T-cell (primary cell): ENCODE measurements at regions not wholly inside any gene's neighbourhood (a gene's known extent, or its start where the extent isn't known, plus 50 kb on each side); places are given as distances from the start of the nearest gene placed in this dataset.

ENCODE experiments used
- ATAC-seq, 4 experiments: fragments of 200-7000 bp in 3 of 4; fragments of 150-1000 bp in 1 of 4; cut with Tn5 transposase; replicated peaks in 1 of 4; 1 replicate in 3 of 4; 2 replicates in 1 of 4; pipeline ENCODE4 v1.10.0; 2021; ENCODE audit warnings: moderate library complexity in 3 of 4, mild to moderate bottlenecking in 2 of 4, moderate number of reproducible peaks in 1 of 4
- CTCF ChIA-PET, 2 donors: fragments of 300-600 bp; sonication (Branson Sonifier 250); formaldehyde crosslinking; loops; one replicate each; lab custom pipeline; 2022; ENCODE audit warnings: antibody characterized with exemption in 2 of 2; lab: Charles Lee
- POLR2A ChIA-PET, 2 donors: fragments of 300-600 bp; sonication (Branson Sonifier 250); formaldehyde crosslinking; loops; one replicate each; lab custom pipeline; 2022; ENCODE audit warnings: antibody characterized with exemption in 2 of 2; lab: Charles Lee
- DNase-seq, 35 experiments: peaks; one replicate each; pipeline versions ENCODE4 v3.0.0 to v3.0.0-alpha.2; 2013 to 2023
- H3K27ac ChIP-seq: one replicate; pipeline ENCODE4 v1.5.1; 2013; ENCODE audit warnings: low read length
- H3K27me3 ChIP-seq, 2 experiments: replicated peaks in 1 of 2; 1 replicate in 1 of 2; 2 replicates in 1 of 2; pipeline versions ENCODE4 v1.6.1 to v1.7.0; 2013; ENCODE audit warnings: low read length in 1 of 2, mixed read lengths in 1 of 2; ENCODE audit not compliant: control insufficient read depth in 2 of 2, insufficient read depth in 2 of 2; ENCODE audit errors: extremely low read depth in 1 of 2
- H3K36me3 ChIP-seq, 2 donors: 1 replicate in 1 of 2; 2 replicates in 1 of 2; pipeline versions ENCODE4 v1.6.1 to v1.7.0; 2013; ENCODE audit warnings: low read length in 1 of 2; ENCODE audit not compliant: control insufficient read depth in 2 of 2, insufficient read depth in 1 of 2; ENCODE audit errors: extremely low read depth in 1 of 2
- H3K4me1 ChIP-seq, 2 experiments: 1 replicate in 1 of 2; 2 replicates in 1 of 2; pipeline versions ENCODE4 v1.6.1 to v1.7.0; 2013; ENCODE audit warnings: low read length in 2 of 2, mixed read lengths in 1 of 2; ENCODE audit not compliant: insufficient read depth in 2 of 2, control insufficient read depth in 1 of 2; ENCODE audit errors: extremely low read depth in 1 of 2
- H3K4me3 ChIP-seq, 2 donors: 1 replicate in 1 of 2; 2 replicates in 1 of 2; pipeline versions ENCODE4 v1.5.1 to v1.7.0; 2013; ENCODE audit warnings: mild to moderate bottlenecking in 2 of 2, low read length in 1 of 2, moderate library complexity in 1 of 2; ENCODE audit not compliant: control insufficient read depth in 1 of 2; ENCODE audit errors: extremely low read depth in 1 of 2
- H3K9me3 ChIP-seq: 2 replicates; pipeline ENCODE4 v1.7.0; 2013
- H3K27ac Mint-ChIP-seq, 2 donors: one replicate each; pipeline ENCODE4 v1.8.0; 2020 to 2021; ENCODE audit warnings: mild to moderate bottlenecking in 2 of 2, mixed read lengths in 2 of 2
- H3K27me3 Mint-ChIP-seq, 2 donors: one replicate each; pipeline ENCODE4 v1.8.0; 2021 to 2022; ENCODE audit warnings: mixed read lengths in 2 of 2
- H3K36me3 Mint-ChIP-seq: one replicate; pipeline ENCODE4 v1.8.0; 2021; ENCODE audit warnings: mixed read lengths
- H3K4me1 Mint-ChIP-seq, 3 donors: one replicate each; pipeline ENCODE4 v1.8.0; 2020 to 2022; ENCODE audit warnings: mixed read lengths in 3 of 3, mild to moderate bottlenecking in 1 of 3
- H3K4me3 Mint-ChIP-seq, 3 donors: one replicate each; pipeline ENCODE4 v1.8.0; 2020 to 2022; ENCODE audit warnings: mild to moderate bottlenecking in 3 of 3, mixed read lengths in 3 of 3, moderate library complexity in 3 of 3
- H3K9me3 Mint-ChIP-seq, 3 donors: one replicate each; pipeline ENCODE4 v1.8.0; 2020 to 2022; ENCODE audit warnings: mixed read lengths in 3 of 3
- WGBS: methylation state at CpG from one replicate; pipeline ENCODE4 v1.1.5; 2013; ENCODE audit warnings: missing lambda C conversion rate; ENCODE audit not compliant: insufficient coverage; 5-methylcytosine and 5-hydroxymethylcytosine counted together

DNA sequence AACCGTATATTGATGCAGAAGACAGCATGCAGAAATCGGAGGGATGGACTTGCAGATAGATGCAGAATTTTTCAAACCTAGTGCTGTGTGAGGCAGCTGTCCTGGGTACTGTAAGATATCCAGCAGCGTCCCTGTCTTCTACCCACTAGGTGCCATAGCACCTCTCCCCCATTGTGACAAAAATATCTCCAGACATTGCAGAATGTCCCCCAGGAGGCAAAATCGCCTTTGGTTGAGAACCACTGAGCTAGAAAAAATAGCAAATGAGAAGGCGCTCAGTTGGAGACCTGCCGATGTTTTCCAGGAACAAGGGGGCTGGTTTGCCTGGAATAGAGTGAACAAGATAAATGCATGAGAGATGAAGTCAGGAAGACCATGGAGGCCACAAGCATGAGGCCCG is 67.9 kb upstream of the TMEM132D start:
- POLR2A ChIA-PET = no interaction called here
- Histone ChIP-seq H3K27me3 (peaks cover 0 to 4% of the 10 kb centered on the region in 2 experiments), H3K4me1 (no peaks in the 10 kb centered on the region), H3K9me3 (no peaks in the 10 kb centered on the region), H3K36me3 (no peaks in the 10 kb centered on the region), H3K4me3 (no peak overlapping the region), H3K27ac (no peak overlapping the region)
- no peak overlapping the region for H3K4me3 Mint-ChIP-seq
- WGBS = 68% methylated on average over 3 of the region's 7 CpGs
- CTCF ChIA-PET = no interaction called here
- no peaks in the 10 kb centered on the region for H3K4me1 Mint-ChIP-seq
- no peaks in the 10 kb centered on the region for H3K36me3 Mint-ChIP-seq
- ATAC-seq = no peak
- no peaks in the 10 kb centered on the region for H3K9me3 Mint-ChIP-seq
- H3K27me3 Mint-ChIP-seq = peaks cover 0 to 11% of the 10 kb centered on the region in 2 donors
- DNase-seq = no peak
- no peak overlapping the region for H3K27ac Mint-ChIP-seq

DNA sequence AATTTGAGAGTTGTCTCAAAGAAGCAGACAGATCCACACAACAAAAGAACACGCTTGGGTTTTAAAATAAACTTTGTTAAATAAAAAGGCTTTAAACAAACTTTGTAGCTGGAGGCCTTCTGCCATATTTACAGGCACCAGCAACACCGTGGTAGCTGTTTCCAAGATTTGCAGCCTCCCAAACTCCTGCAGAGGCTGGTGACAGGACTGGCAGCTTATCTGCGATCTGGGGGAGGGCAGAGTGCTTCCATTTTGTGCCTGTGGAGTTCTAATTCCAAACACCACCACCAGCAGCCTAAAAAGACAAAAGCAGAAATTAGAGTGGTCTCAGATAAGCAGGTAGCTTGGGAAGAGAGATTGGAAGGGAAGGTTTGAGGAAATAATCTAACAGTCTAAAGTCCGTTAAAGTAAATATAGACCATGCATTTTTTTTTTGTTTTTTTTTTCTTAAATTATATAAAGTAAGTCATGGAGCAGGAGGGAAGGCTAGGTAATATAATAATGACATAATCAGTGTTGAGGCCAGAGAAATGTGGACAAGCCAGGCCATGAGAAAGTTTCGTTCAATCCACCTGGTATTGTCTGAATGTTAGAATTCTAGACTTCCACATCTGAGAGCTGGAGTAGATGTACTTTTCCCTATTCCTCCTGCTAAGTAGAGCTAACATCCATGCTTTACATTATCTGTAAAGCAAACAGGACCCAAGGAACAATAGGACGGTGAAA is 69.6 kb upstream of the TMEM132D start:
- H3K4me1 Mint-ChIP-seq = no peaks in the 10 kb centered on the region
- POLR2A ChIA-PET = no interaction called here
- H3K9me3 Mint-ChIP-seq = peaks cover 0 to 4% (median 0%) of the 10 kb centered on the region in 3 donors
- 40% methylated on average over 1 of the region's 6 CpGs for WGBS
- DNase-seq (no peak), ATAC-seq (no peak)
- CTCF ChIA-PET = no interaction called here
- no peaks in the 10 kb centered on the region for H3K36me3 Mint-ChIP-seq
- Histone ChIP-seq H3K4me1 (no peaks in the 10 kb centered on the region), H3K27me3 (peaks cover 0 to 4% of the 10 kb centered on the region in 2 experiments), H3K9me3 (no peaks in the 10 kb centered on the region), H3K4me3 (no peak overlapping the region), H3K27ac (no peak overlapping the region), H3K36me3 (no peaks in the 10 kb centered on the region)
- H3K27ac Mint-ChIP-seq = no peak overlapping the region
- no peak overlapping the region for H3K4me3 Mint-ChIP-seq
- H3K27me3 Mint-ChIP-seq = peaks cover 0 to 7% of the 10 kb centered on the region in 2 donors

DNA sequence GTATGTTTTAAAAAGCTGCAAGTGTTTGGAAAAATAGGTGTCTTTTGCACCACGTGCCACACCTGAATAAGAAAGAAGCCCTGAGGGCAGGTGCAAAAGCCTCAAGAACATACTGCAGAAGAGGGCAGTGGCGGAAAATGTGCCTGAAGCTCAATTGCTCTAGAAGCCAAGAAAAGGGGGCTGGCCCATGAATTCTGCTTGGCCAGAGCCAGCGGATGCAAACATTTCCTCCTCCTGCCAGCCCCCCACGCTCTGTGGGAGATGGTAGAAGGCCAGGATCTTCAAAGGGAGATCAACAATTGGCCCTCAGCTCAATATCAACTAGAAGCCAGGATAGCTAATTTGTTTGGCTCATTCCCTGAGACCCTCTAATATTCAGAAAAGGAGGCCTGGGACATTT is 80.3 kb upstream of the TMEM132D start:
- DNase-seq = no peak
- no peaks in the 10 kb centered on the region for H3K36me3 ChIP-seq
- no peak overlapping the region for H3K27ac ChIP-seq
- Mint-ChIP-seq H3K27ac (no peak overlapping the region), H3K4me1 (no peaks in the 10 kb centered on the region), H3K9me3 (peaks cover 9 to 18% (median 12%) of the 10 kb centered on the region in 3 donors), H3K36me3 (no peaks in the 10 kb centered on the region), H3K27me3 (peaks cover 1 to 15% of the 10 kb centered on the region in 2 donors), H3K4me3 (no peak overlapping the region)
- H3K9me3 ChIP-seq = no peaks in the 10 kb centered on the region
- H3K4me3 ChIP-seq = no peak overlapping the region
- no peak for ATAC-seq
- POLR2A ChIA-PET = no interaction called here
- no peaks in the 10 kb centered on the region for H3K4me1 ChIP-seq
- CTCF ChIA-PET = no interaction called here
- WGBS = 28% methylated on average over 2 of the region's 4 CpGs
- peaks cover 0 to 3% of the 10 kb centered on the region in 2 experiments for H3K27me3 ChIP-seq

DNA sequence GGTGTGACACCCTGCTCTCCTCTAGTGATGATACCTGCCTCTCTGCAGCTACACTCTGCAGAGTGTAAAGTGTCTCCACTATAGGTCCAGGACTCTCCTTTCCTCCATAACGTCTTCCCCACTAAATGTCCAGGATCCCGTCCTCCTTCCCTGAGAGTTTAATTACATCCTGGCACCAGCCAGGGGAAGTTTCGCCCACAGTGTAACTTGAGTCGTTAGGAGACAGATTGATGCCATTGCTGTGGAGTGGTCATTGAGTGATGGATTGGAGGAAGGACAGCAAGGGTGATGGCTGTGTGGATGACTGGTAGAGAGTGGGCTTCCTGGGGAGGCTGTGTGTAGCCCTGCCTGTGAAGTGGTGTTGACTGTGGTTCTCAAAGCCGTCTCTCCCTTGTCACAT is 84.0 kb upstream of the TMEM132D start:
- H3K27me3 ChIP-seq = peaks cover 0 to 3% of the 10 kb centered on the region in 2 experiments
- ATAC-seq (no peak), DNase-seq (no peak)
- no peak overlapping the region for H3K4me3 Mint-ChIP-seq
- no peak overlapping the region for H3K4me3 ChIP-seq
- no peaks in the 10 kb centered on the region for H3K4me1 ChIP-seq
- H3K4me1 Mint-ChIP-seq = no peaks in the 10 kb centered on the region
- CTCF ChIA-PET = no interaction called here
- POLR2A ChIA-PET = no interaction called here
- H3K27me3 Mint-ChIP-seq = peaks cover 1 to 9% of the 10 kb centered on the region in 2 donors
- H3K27ac ChIP-seq = no peak overlapping the region
- no peaks in the 10 kb centered on the region for H3K36me3 Mint-ChIP-seq
- H3K36me3 ChIP-seq = no peaks in the 10 kb centered on the region
- 20% methylated on average over 1 of the region's 5 CpGs for WGBS
- no peak overlapping the region for H3K27ac Mint-ChIP-seq
- H3K9me3 ChIP-seq = no peaks in the 10 kb centered on the region
- peaks cover 10 to 24% (median 19%) of the 10 kb centered on the region in 3 donors for H3K9me3 Mint-ChIP-seq

DNA sequence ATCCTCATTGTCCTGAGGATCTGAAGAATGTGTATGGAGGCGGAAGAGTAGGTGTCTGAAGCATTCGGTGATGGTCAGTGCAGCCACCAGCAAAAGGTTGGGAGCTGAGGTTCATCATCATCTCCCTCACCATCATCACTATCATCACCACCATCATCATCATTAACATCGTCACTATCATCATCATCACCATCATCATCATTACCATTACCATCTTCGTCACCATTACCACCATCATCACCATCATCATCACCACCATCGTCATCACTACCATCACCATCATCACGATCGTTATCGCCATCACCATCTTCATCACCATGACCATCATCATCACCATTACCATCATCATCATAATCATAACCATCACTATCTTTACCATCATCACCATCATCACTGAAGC is 90.8 kb upstream of the TMEM132D start:
- no peaks in the 10 kb centered on the region for H3K27me3 Mint-ChIP-seq
- no peak overlapping the region for H3K27ac ChIP-seq
- H3K4me3 ChIP-seq = no peak overlapping the region
- H3K36me3 ChIP-seq = no peaks in the 10 kb centered on the region
- no peak overlapping the region for H3K27ac Mint-ChIP-seq
- no peak for DNase-seq
- no peaks in the 10 kb centered on the region for H3K27me3 ChIP-seq
- no peaks in the 10 kb centered on the region for H3K36me3 Mint-ChIP-seq
- no peaks in the 10 kb centered on the region for H3K4me1 Mint-ChIP-seq
- ATAC-seq = no peak
- 94% methylated on average over 6 of the region's 8 CpGs for WGBS
- peaks cover under 1 to 4% (median 3%) of the 10 kb centered on the region in 3 donors for H3K9me3 Mint-ChIP-seq
- H3K9me3 ChIP-seq = no peaks in the 10 kb centered on the region
- CTCF ChIA-PET = no interaction called here
- H3K4me1 ChIP-seq = no peaks in the 10 kb centered on the region
- H3K4me3 Mint-ChIP-seq = no peak overlapping the region
- POLR2A ChIA-PET = no interaction called here

DNA sequence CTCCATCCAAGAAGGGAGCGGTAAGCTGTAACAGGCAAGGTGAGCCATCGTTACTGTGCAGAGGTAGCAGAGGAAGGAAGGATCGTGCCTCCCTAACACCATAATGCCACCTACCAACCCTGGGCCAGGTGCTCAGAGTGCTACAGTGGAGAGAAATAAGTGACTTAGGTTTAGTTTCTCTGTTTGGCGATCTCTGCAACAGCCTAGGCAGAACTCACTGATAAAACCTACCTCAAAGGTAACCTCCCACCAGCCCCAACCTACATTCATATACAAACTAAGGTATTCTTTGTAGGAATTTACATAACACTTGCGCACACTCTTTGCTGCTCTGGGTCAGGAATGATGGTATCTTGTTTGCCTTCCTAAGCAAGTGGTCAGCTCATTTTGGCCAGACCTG is 93.4 kb upstream of the TMEM132D start:
- CTCF ChIA-PET = no interaction called here
- H3K4me3 ChIP-seq = no peak overlapping the region
- no peaks in the 10 kb centered on the region for H3K36me3 ChIP-seq
- Mint-ChIP-seq H3K4me3 (no peak overlapping the region), H3K27ac (no peak overlapping the region), H3K4me1 (no peaks in the 10 kb centered on the region), H3K27me3 (no peaks in the 10 kb centered on the region), H3K36me3 (no peaks in the 10 kb centered on the region), H3K9me3 (peaks cover 0 to 4% (median 0%) of the 10 kb centered on the region in 3 donors)
- no peak overlapping the region for H3K27ac ChIP-seq
- POLR2A ChIA-PET = no interaction called here
- no peaks in the 10 kb centered on the region for H3K4me1 ChIP-seq
- ATAC-seq (no peak), DNase-seq (no peak)
- WGBS = no CpG with 5 or more reads among the region's 5 CpGs
- no peaks in the 10 kb centered on the region for H3K27me3 ChIP-seq
- no peaks in the 10 kb centered on the region for H3K9me3 ChIP-seq
